ENCODE measurements at regions not wholly inside any gene's neighbourhood (a gene's known extent, or its start where the extent isn't known, plus 50 kb on each side); places are given as distances from the start of the nearest gene placed in this dataset.

DNA sequence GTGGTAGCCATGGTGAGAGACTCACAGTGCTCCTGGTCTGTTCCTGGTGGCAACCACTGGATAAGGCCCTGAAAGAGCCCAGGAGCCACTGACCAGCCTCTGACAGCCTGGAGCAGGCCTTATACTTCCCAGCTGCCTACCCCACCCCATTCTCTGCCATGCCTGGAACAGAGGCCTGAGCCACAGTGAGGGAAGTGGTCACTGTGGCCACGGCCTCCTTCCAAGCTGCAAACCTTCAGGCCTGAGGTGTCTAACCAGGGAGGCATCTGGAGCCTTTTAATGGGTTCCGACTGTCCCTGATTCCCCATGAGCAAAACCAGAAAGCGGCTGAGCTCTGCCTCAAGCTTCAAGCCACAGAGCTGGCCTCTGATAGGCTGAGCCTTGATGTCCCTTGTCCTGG, 113.0 kb upstream of the SIRPA start:
- no peak overlapping the region for H3K9ac ChIP-seq (ENCODE audit: low read depth, low read length)
- no peak overlapping the region for H2AFZ ChIP-seq (replicated peaks; ENCODE audit: low read length, poor library complexity)
- H3K4me2 ChIP-seq (ENCODE audit: low read depth, low read length) = no peak overlapping the region
- H4K20me1 ChIP-seq (ENCODE audit: insufficient read depth, low read length) = no peaks in the 10 kb centered on the region
- TF ChIP-seq, protein P1, sequence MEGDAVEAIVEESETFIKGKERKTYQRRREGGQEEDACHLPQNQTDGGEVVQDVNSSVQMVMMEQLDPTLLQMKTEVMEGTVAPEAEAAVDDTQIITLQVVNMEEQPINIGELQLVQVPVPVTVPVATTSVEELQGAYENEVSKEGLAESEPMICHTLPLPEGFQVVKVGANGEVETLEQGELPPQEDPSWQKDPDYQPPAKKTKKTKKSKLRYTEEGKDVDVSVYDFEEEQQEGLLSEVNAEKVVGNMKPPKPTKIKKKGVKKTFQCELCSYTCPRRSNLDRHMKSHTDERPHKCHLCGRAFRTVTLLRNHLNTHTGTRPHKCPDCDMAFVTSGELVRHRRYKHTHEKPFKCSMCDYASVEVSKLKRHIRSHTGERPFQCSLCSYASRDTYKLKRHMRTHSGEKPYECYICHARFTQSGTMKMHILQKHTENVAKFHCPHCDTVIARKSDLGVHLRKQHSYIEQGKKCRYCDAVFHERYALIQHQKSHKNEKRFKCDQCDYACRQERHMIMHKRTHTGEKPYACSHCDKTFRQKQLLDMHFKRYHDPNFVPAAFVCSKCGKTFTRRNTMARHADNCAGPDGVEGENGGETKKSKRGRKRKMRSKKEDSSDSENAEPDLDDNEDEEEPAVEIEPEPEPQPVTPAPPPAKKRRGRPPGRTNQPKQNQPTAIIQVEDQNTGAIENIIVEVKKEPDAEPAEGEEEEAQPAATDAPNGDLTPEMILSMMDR (conservative IDR thresholded peaks at IDR 0.05; ENCODE audit: low read depth, low read length) = no peak
- TF ChIP-seq SMC3 (IDR thresholded peaks at IDR 0.05; ENCODE audit: low read depth, low read length) (no peak), MXI1 (IDR thresholded peaks at IDR 0.05; ENCODE audit: borderline replicate concordance, low read depth, low read length) (no peak), POLR2A (IDR thresholded peaks at IDR 0.05; ENCODE audit: low read depth, low read length) (no peak), FOS (IDR thresholded peaks at IDR 0.05; ENCODE audit: low read depth, low read length) (no peak), NFE2L2 (IDR thresholded peaks at IDR 0.05; ENCODE audit: low read depth, low read length) (no peak), BHLHE40 (IDR thresholded peaks at IDR 0.05; ENCODE audit: low read depth, low read length) (no peak), RCOR1 (IDR thresholded peaks at IDR 0.05; ENCODE audit: insufficient replicate concordance, low read length) (no peak), MAFK (IDR thresholded peaks at IDR 0.05; ENCODE audit: low read depth, low read length) (no peak), CEBPB (IDR thresholded peaks at IDR 0.05; ENCODE audit: low read depth, low read length) (no peak), CHD1 (IDR thresholded peaks at IDR 0.05; ENCODE audit: low read depth, low read length) (no peak), MAZ (IDR thresholded peaks at IDR 0.05; ENCODE audit: borderline replicate concordance, low read depth, low read length) (no peak), RFX5 (IDR thresholded peaks at IDR 0.05; ENCODE audit: low read depth, low read length) (no peak), RAD21 (IDR thresholded peaks at IDR 0.05; ENCODE audit: low read length) (no peak)
- TF ChIP-seq, protein P2, sequence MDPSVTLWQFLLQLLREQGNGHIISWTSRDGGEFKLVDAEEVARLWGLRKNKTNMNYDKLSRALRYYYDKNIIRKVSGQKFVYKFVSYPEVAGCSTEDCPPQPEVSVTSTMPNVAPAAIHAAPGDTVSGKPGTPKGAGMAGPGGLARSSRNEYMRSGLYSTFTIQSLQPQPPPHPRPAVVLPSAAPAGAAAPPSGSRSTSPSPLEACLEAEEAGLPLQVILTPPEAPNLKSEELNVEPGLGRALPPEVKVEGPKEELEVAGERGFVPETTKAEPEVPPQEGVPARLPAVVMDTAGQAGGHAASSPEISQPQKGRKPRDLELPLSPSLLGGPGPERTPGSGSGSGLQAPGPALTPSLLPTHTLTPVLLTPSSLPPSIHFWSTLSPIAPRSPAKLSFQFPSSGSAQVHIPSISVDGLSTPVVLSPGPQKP (IDR thresholded peaks at IDR 0.05; ENCODE audit: borderline replicate concordance, low read depth, low read length) = no peak
- TF ChIP-seq, protein P3, sequence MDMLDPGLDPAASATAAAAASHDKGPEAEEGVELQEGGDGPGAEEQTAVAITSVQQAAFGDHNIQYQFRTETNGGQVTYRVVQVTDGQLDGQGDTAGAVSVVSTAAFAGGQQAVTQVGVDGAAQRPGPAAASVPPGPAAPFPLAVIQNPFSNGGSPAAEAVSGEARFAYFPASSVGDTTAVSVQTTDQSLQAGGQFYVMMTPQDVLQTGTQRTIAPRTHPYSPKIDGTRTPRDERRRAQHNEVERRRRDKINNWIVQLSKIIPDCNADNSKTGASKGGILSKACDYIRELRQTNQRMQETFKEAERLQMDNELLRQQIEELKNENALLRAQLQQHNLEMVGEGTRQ (IDR thresholded peaks at IDR 0.05; ENCODE audit: low read depth, low read length) = no peak
- no peaks in the 10 kb centered on the region for H3K9me1 ChIP-seq (ENCODE audit: insufficient read depth, low read length)
- H3K4me1 ChIP-seq (ENCODE audit: control insufficient read depth, insufficient read depth, low read length) = no peaks in the 10 kb centered on the region
- intact Hi-C loops (cut with micrococcal nuclease) (no loop called here), in situ Hi-C loops (cut with MboI; ENCODE audit: low sequenced_read_pairs) (no loop called here), dilution Hi-C loops (cut with HindIII; ENCODE audit: low sequenced_read_pairs, unreplicated experiment) (no loop called here)
- H3K4me3 ChIP-seq (ENCODE audit: insufficient read depth, low read depth, low read length) = no peak overlapping the region
- no peak overlapping the region for H3K27ac ChIP-seq (ENCODE audit: insufficient read depth, low read length)
- H3K4ac ChIP-seq (ENCODE audit: low read depth, low read length) = no peak overlapping the region
- H2AK9ac ChIP-seq (replicated peaks; ENCODE audit: low read depth, low read length, poor library complexity) = no peak overlapping the region
- H2BK5ac ChIP-seq (ENCODE audit: low read depth, low read length, poor library complexity, severe bottlenecking) = no peak overlapping the region
- no peak overlapping the region for H2BK20ac ChIP-seq (ENCODE audit: low read depth, low read length)
- ChIA-PET POLR2A (ENCODE audit: unreplicated experiment) (no interaction called here), CTCF (no interaction called here)
- H3K14ac ChIP-seq (replicated peaks; ENCODE audit: low read depth, low read length) = no peak overlapping the region
- H3K56ac ChIP-seq (ENCODE audit: extremely low read depth, insufficient read depth, low read length) = no peak overlapping the region
- H3K79me1 ChIP-seq (ENCODE audit: low read depth in 1 of 2, low read length in 2 of 2) = no peaks in the 10 kb centered on the region
- BruUV-seq (replicated peaks) = no TSS peak
- H3K36me3 ChIP-seq (ENCODE audit: control insufficient read depth, insufficient read depth, low read length) = no peaks in the 10 kb centered on the region
- DNase-seq = no peak
- no peak overlapping the region for H4K91ac ChIP-seq (ENCODE audit: insufficient read depth, low read depth, low read length)
- no peak overlapping the region for H3K18ac ChIP-seq (ENCODE audit: low read depth, low read length)
- no peak overlapping the region for H2AK5ac ChIP-seq (ENCODE audit: low read depth, low read length)
- H3K27me3 ChIP-seq (ENCODE audit: control insufficient read depth, insufficient read depth, low read length) = peaks cover 46% of the 10 kb centered on the region
- no peak overlapping the region for H4K8ac ChIP-seq (ENCODE audit: low read depth in 2 of 2, low read length in 2 of 2)
- H2BK15ac ChIP-seq (ENCODE audit: low read depth, low read length) = no peak overlapping the region
- no peak overlapping the region for H3K23ac ChIP-seq (ENCODE audit: low read depth, low read length)
- H3K9me3 ChIP-seq (ENCODE audit: control insufficient read depth, insufficient read depth, low read length) = no peaks in the 10 kb centered on the region
- WGBS, 2 experiments (ENCODE audit: extremely low coverage in 2 of 2, insufficient read length in 1 of 2) = 92% methylated on average over 2 of the region's 3 CpGs; no CpG with 5 or more reads in 1 of the 2 experiments
- ATAC-seq (ENCODE audit: low read depth) = no peak
- no peak overlapping the region for H4K5ac ChIP-seq (ENCODE audit: low read depth, low read length)
- H2BK120ac ChIP-seq (ENCODE audit: low read depth, low read length) = no peak overlapping the region

Measured in IMR-90 (cell line).